Karpas-422 (cell line): ENCODE measurements at regions not wholly inside any gene's neighbourhood (a gene's known extent, or its start where the extent isn't known, plus 50 kb on each side); places are given as distances from the start of the nearest gene placed in this dataset.

Experiments
- DNase-seq: peaks from one replicate; pipeline ENCODE4 v3.0.0-alpha.2; 2015
- H2AFZ ChIP-seq: fragments of 200-600 bp; sonication (generic); 2 replicates; pipeline ENCODE4 v1.6.1; 2014; ENCODE audit warnings: antibody characterized with exemption, low read length, mixed read lengths
- H3K27ac ChIP-seq: fragments of 200-600 bp; sonication (generic); 2 replicates; pipeline ENCODE4 v1.5.1; 2014; ENCODE audit warnings: mild to moderate bottlenecking, low read length, moderate library complexity
- H3K27me3 ChIP-seq: fragments of 200-600 bp; sonication (generic); 2 replicates; pipeline ENCODE4 v1.6.1; 2014; ENCODE audit warnings: low read length, mixed read lengths
- H3K36me3 ChIP-seq: fragments of 200-600 bp; sonication (generic); 2 replicates; pipeline ENCODE4 v1.6.1; 2014; ENCODE audit warnings: low read length, mixed read lengths; ENCODE audit not compliant: insufficient read depth
- H3K4me1 ChIP-seq: fragments of 200-600 bp; sonication (generic); 2 replicates; pipeline ENCODE4 v1.6.1; 2014; ENCODE audit warnings: mild to moderate bottlenecking, low read length, mixed read lengths
- H3K4me2 ChIP-seq: fragments of 200-600 bp; sonication (generic); 2 replicates; pipeline ENCODE4 v1.6.1; 2014; ENCODE audit warnings: low read length, low read depth, mild to moderate bottlenecking; ENCODE audit not compliant: poor library complexity, severe bottlenecking
- H3K4me3 ChIP-seq: fragments of 200-600 bp; sonication (generic); 2 replicates; pipeline ENCODE4 v1.5.1; 2014; ENCODE audit warnings: mild to moderate bottlenecking, antibody characterized with exemption, low read length, mixed read lengths
- H3K79me2 ChIP-seq: fragments of 200-600 bp; sonication (generic); 2 replicates; pipeline ENCODE4 v1.6.1; 2014; ENCODE audit warnings: mild to moderate bottlenecking, low read length, mixed read lengths
- H3K9ac ChIP-seq: fragments of 200-600 bp; sonication (generic); 2 replicates; pipeline ENCODE4 v1.6.0; 2014; ENCODE audit warnings: low read length
- H3K9me2 ChIP-seq: fragments of 200-600 bp; sonication (generic), shearing (Covaris generic); replicated peaks from 2 replicates; pipeline ENCODE4 v1.6.0; 2014; ENCODE audit warnings: mild to moderate bottlenecking, low read length, moderate library complexity; ENCODE audit not compliant: insufficient read depth
- H3K9me3 ChIP-seq: fragments of 300-700, 200-600 bp; sonication (generic); 2 replicates; pipeline ENCODE4 v1.6.1; 2014; ENCODE audit warnings: low read length, mixed read lengths
- H4K20me1 ChIP-seq: fragments of 200-600 bp; sonication (generic); 2 replicates; pipeline ENCODE4 v1.6.1; 2014; ENCODE audit warnings: mild to moderate bottlenecking, antibody characterized with exemption, low read length, low read depth; ENCODE audit not compliant: insufficient read depth

DNA sequence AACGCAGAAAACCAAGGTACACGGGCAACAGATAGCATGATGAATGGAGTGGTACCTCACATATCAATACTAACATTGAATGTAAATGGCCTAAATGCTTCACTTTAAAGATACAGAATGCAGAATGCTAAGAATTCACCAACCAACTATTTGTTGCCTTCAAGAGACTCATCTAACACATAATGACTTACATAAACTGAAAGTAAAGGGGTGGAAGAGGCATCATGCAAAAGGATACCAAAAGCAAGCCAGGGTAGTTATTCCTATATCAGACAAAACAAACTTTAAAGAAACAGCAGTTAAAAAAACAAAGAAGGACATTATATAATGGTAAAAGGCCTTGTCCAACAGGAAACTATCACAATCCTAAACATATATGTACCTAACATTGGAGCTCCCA lies 137.1 kb upstream of the APP start:
- no peak overlapping the region for H3K4me3 ChIP-seq

DNA sequence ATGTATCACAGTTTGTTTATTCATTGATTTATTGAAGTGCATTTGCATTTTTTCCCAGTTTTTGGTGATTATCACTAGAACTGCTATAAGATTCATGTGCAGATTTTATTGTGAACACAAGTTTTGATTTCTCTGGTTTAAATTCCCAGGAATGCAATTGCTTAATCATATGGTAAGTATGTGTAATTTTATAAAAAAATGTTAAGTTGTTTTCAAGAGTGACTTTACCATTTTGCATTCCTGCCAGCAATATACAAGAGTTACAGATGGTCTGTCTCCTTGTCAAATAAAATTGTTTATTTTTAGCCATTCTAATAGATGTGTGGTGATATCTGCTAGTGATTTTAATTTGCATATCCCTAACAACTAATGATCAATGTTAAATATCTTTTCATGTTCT lies 127.3 kb upstream of the APP start:
- Histone ChIP-seq H4K20me1 (no peaks in the 10 kb centered on the region), H3K79me2 (no peaks in the 10 kb centered on the region), H3K27me3 (no peaks in the 10 kb centered on the region), H3K4me2 (no peak overlapping the region), H3K27ac (no peak overlapping the region), H3K9me2 (no peaks in the 10 kb centered on the region), H2AFZ (no peak overlapping the region), H3K9me3 (peaks cover 25% of the 10 kb centered on the region), H3K9ac (no peak overlapping the region), H3K4me1 (no peaks in the 10 kb centered on the region), H3K4me3 (no peak overlapping the region), H3K36me3 (no peaks in the 10 kb centered on the region)
- DNase-seq = no peak

More for the DNA sequence above, 137.1 kb upstream of the APP start:
- H2AFZ ChIP-seq = no peak overlapping the region
- H3K9me3 ChIP-seq = peaks cover 11% of the 10 kb centered on the region
- H3K9me2 ChIP-seq = no peaks in the 10 kb centered on the region
- H3K36me3 ChIP-seq = no peaks in the 10 kb centered on the region
- DNase-seq = no peak
- no peaks in the 10 kb centered on the region for H4K20me1 ChIP-seq
- no peaks in the 10 kb centered on the region for H3K27me3 ChIP-seq
- no peak overlapping the region for H3K4me2 ChIP-seq
- H3K79me2 ChIP-seq = no peaks in the 10 kb centered on the region
- no peaks in the 10 kb centered on the region for H3K4me1 ChIP-seq
- H3K27ac ChIP-seq = no peak overlapping the region
- no peak overlapping the region for H3K9ac ChIP-seq

DNA sequence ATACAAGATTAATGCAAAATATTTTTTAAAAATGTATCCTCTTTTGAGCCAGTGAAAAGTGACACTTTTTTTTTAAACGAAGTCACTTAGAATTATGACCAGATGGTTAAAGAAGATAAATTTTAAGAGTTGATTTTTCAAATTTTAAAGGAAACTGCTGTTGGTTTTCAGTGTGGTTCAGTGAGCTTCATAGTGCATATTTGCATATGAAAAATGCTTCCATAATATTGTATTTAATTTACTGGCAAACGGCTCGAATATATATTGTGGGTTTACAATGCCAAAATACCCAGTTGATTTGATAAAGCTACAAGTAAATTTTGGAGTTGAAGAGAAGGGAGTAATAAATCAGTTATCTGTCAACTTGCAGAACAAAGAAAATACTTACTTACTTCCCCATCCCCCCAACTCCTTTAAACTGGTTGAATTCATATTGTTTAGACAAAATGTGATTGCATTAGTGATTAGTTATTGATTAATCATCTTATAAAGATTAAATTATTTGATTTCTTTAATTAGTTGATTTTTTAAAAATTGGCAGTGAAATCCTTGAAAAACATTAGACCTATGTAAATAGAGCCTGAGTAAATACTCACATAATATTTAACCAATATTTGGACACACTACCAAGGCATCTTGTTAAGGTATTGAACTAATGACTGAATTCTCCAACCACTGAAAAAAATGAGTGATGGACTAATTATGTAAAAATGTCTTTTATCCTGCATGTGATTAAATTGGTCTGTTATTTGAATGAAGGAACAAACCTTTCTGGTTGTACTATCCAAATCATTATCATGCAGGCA lies 122.8 kb upstream of the APP start:
- Histone ChIP-seq H4K20me1 (no peaks in the 10 kb centered on the region), H3K36me3 (no peaks in the 10 kb centered on the region), H3K27me3 (no peaks in the 10 kb centered on the region), H3K4me2 (no peak overlapping the region), H3K9ac (no peak overlapping the region), H2AFZ (no peak overlapping the region), H3K27ac (no peak overlapping the region), H3K9me2 (no peaks in the 10 kb centered on the region), H3K4me1 (no peaks in the 10 kb centered on the region), H3K4me3 (no peak overlapping the region), H3K9me3 (peaks cover 31% of the 10 kb centered on the region), H3K79me2 (no peaks in the 10 kb centered on the region)
- DNase-seq = no peak

DNA sequence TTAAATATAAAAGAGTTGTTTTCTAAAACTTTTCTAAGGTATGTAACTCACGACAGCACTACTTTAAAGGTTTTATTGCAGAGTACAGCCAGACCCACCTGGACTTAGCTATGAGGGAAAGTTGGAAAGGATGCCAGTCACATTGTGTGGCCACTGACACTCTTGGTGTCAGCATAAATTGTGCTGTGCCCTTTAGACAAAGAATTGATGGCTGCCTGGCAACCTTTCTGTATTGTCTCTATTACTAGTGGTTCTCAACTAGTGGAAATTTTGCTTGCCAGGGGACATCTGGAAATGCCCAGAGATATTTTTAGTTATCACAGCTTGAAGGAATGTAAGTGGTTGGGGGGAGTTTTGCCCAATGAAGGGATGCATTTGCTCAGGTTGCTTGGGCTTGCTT lies 117.5 kb upstream of the APP start:
- Histone ChIP-seq H3K4me1 (no peaks in the 10 kb centered on the region), H3K79me2 (no peaks in the 10 kb centered on the region), H3K4me2 (no peak overlapping the region), H3K9me3 (peaks cover 23% of the 10 kb centered on the region), H3K36me3 (no peaks in the 10 kb centered on the region), H3K9me2 (no peaks in the 10 kb centered on the region), H4K20me1 (no peaks in the 10 kb centered on the region), H3K9ac (no peak overlapping the region), H3K27ac (no peak overlapping the region), H3K27me3 (no peaks in the 10 kb centered on the region), H2AFZ (no peak overlapping the region), H3K4me3 (no peak overlapping the region)
- DNase-seq = no peak

DNA sequence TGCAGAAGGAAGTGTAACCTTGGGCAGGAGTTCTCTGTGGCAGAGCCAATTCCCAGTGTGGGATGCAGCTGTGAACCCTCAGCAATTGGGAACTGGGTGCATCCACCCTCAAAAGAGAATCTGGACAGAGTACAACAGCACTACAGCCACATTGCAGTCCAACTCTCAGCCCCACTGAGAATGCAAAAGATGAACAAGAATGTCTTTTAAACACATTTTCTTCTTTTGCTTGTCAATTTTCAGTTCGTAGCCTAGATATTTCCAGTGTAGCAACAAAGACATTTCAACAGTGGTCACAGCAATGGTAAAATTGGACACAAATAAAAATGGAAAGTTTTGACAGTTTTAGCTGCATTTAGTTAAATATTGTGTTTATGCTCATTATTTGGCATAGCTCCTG lies 114.0 kb upstream of the APP start:
- Histone ChIP-seq H3K4me2 (no peak overlapping the region), H2AFZ (no peak overlapping the region), H3K79me2 (no peaks in the 10 kb centered on the region), H3K9me3 (peaks cover 14% of the 10 kb centered on the region), H3K4me3 (no peak overlapping the region), H4K20me1 (no peaks in the 10 kb centered on the region), H3K9ac (no peak overlapping the region), H3K27ac (no peak overlapping the region), H3K36me3 (no peaks in the 10 kb centered on the region), H3K27me3 (no peaks in the 10 kb centered on the region), H3K9me2 (no peaks in the 10 kb centered on the region), H3K4me1 (no peaks in the 10 kb centered on the region)
- no peak for DNase-seq

DNA sequence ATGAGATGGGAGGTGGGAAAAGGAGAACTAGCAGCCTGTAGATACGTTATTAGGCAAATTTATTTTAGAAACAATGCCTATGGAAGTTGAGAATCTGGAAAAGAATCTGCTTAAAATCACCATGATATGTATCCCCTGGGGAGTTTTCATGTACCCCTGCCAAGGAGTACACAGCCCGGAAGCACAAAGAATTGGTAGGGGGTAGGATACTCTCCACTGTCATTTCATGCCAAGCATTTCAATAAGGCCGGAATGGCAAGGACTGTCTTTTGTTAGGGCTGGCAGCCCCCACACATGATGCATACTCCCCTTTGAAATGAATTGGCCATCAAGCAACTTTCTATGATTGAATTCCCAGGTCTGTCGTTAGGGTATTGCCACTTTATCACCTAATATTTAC lies 111.5 kb upstream of the APP start:
- Histone ChIP-seq H3K27me3 (no peaks in the 10 kb centered on the region), H3K4me2 (no peak overlapping the region), H3K9me2 (no peaks in the 10 kb centered on the region), H3K9ac (no peak overlapping the region), H3K36me3 (no peaks in the 10 kb centered on the region), H3K9me3 (peaks cover 19% of the 10 kb centered on the region), H3K4me1 (no peaks in the 10 kb centered on the region), H3K27ac (no peak overlapping the region), H3K4me3 (no peak overlapping the region), H4K20me1 (no peaks in the 10 kb centered on the region), H3K79me2 (no peaks in the 10 kb centered on the region), H2AFZ (no peak overlapping the region)
- no peak for DNase-seq

DNA sequence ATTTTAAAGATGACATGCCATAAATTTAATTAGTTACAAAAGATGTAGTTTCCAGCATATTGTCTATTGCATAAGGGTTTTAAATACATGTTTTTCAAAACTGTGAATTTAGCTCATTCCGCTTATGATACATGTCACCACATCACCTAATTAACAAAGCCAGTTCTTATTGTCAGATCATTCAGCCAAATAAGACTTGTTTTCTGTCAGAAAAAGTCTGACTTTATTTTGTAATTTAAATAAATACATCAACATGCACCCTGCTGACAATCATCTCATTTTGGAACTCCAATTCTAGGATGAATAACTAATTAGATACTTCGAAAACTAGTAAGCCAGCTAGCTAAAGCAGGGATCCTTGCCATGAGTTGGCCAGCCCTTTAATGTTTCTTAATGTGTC lies 110.9 kb upstream of the APP start:
- Histone ChIP-seq H3K9me2 (no peaks in the 10 kb centered on the region), H2AFZ (no peak overlapping the region), H3K9me3 (peaks cover 22% of the 10 kb centered on the region), H3K9ac (no peak overlapping the region), H3K4me2 (no peak overlapping the region), H3K4me1 (no peaks in the 10 kb centered on the region), H4K20me1 (no peaks in the 10 kb centered on the region), H3K79me2 (no peaks in the 10 kb centered on the region), H3K27me3 (no peaks in the 10 kb centered on the region), H3K4me3 (no peak overlapping the region), H3K36me3 (no peaks in the 10 kb centered on the region), H3K27ac (no peak overlapping the region)
- no peak for DNase-seq

DNA sequence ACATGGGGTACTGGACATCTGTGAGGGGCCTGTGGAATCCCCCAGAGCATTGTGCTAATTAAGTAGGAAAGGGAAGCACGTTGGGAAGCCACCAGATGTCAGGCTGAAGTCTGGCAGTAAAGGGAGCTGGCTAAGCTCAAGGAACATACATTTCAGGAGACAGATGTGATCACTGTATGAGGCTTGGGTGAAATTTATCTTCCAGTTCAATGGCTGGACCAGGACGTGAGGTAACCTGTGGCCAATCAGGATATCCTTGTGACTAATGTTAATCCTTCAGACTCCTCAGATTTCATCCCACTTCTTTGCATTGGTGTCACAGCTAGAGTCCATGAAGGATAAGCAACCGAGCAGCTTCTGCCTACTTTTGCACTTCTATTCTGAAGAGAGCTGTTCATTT lies 110.2 kb upstream of the APP start:
- no peaks in the 10 kb centered on the region for H3K36me3 ChIP-seq
- no peak overlapping the region for H2AFZ ChIP-seq
- no peak overlapping the region for H3K9ac ChIP-seq
- H3K9me3 ChIP-seq = peaks cover 29% of the 10 kb centered on the region
- H3K27ac ChIP-seq = no peak overlapping the region
- H3K4me1 ChIP-seq = no peaks in the 10 kb centered on the region
- no peak overlapping the region for H3K4me3 ChIP-seq
- no peak overlapping the region for H3K4me2 ChIP-seq
- H3K27me3 ChIP-seq = no peaks in the 10 kb centered on the region
- DNase-seq = no peak
- H3K79me2 ChIP-seq = no peaks in the 10 kb centered on the region
- H4K20me1 ChIP-seq = no peaks in the 10 kb centered on the region
- H3K9me2 ChIP-seq = no peaks in the 10 kb centered on the region
